Fibroblast of pulmonary artery (primary cell): ENCODE measurements at regions not wholly inside any gene's neighbourhood (a gene's known extent, or its start where the extent isn't known, plus 50 kb on each side); places are given as distances from the start of the nearest gene placed in this dataset.

Experiments used
- DNase-seq: peaks from one replicate; pipeline ENCODE4 v3.0.0-alpha.2; 2010; ENCODE audit warnings: low read depth
- H3K4me3 ChIP-seq: replicated peaks from 2 replicates; pipeline ENCODE4 v1.5.1; 2011; ENCODE audit warnings: low read depth, mild to moderate bottlenecking, control low read depth, low read length, moderate library complexity
- TF ChIP-seq, protein P1 (sequence below): IDR thresholded peaks from 2 replicates; pipeline ENCODE4 v1.5.1; 2011; ENCODE audit warnings: mild to moderate bottlenecking, control low read depth, low read length, inconsistent platforms; ENCODE audit errors: missing control alignments

DNA sequence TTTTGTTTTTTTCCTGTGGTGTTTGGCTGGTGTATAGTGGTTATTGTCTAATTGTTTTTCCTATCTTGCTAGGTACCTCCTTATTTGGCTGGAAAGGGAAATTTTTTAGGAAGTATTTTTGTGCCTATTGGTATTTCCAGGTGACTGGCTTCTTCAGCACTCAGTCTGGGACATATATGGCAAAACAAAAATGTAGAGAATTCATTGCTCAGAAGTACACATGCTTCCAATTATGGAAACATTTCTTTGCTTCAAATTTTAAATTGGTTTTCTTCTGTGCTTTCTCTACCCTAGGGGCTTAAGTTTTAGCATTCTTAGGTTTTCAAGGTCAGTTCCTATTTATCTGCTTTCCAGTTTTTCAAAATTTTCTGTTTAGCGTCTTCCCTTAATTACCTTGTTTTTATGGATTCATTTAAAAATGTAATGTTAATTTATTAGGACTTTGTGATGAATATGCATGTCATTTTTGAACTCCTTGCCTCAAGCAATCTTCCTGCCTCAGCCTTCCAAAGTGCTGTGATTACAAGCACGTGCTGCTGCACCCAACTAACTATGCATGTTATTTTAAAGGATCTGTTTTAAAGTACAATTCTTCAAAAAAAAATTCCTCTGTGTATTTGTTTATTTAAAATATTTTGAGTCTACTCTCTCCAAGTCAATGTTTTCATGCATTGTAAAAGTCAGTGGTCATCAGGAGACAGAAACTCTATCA, 231.9 kb upstream of the DPPA4 start:
- TF ChIP-seq, protein P1, sequence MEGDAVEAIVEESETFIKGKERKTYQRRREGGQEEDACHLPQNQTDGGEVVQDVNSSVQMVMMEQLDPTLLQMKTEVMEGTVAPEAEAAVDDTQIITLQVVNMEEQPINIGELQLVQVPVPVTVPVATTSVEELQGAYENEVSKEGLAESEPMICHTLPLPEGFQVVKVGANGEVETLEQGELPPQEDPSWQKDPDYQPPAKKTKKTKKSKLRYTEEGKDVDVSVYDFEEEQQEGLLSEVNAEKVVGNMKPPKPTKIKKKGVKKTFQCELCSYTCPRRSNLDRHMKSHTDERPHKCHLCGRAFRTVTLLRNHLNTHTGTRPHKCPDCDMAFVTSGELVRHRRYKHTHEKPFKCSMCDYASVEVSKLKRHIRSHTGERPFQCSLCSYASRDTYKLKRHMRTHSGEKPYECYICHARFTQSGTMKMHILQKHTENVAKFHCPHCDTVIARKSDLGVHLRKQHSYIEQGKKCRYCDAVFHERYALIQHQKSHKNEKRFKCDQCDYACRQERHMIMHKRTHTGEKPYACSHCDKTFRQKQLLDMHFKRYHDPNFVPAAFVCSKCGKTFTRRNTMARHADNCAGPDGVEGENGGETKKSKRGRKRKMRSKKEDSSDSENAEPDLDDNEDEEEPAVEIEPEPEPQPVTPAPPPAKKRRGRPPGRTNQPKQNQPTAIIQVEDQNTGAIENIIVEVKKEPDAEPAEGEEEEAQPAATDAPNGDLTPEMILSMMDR = no peak
- no peak overlapping the region for H3K4me3 ChIP-seq
- no peak for DNase-seq

DNA sequence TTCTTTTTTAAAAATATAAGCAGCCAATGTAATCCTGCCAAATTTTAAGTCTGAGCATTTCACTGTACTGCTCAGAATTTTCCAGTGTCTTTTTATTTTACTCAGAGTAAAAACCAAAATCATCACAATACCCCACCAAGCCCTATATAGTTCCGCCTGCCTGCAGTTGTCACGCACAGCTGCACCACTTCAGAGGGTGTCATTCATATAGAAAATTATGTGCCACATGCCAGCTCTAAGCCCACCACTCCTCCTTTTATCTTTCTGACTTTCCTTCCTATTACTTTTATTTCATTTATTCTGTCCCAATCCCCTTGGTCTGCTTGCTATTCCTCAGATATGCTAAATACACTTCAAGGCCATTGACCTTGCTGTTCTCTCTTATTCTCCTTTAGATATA, 233.1 kb upstream of the DPPA4 start:
- TF ChIP-seq, protein P1 = no peak

DNA sequence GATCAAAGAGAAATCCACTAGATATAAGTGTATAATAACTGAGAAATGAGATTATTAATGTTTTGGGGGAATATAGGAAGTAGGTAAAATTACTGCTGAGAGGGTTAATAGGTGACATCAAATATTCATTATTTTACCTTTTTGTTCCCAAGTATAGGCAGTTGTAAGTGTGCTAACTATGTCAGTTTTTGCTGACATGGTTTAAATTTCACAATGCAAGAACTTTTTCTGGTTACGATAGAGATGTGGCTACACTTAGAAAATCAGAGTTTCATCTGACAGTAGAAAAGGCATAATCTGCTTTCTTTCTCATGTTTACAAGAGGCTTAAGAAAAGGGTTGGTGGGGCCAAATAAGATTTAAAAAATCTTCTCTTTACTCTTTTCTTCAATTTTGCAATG, 235.0 kb upstream of the DPPA4 start:
- TF ChIP-seq, protein P1 = no peak
- H3K4me3 ChIP-seq = no peak overlapping the region
- no peak for DNase-seq

More for the DNA sequence above, 233.1 kb upstream of the DPPA4 start:
- no peak for DNase-seq
- no peak overlapping the region for H3K4me3 ChIP-seq

DNA sequence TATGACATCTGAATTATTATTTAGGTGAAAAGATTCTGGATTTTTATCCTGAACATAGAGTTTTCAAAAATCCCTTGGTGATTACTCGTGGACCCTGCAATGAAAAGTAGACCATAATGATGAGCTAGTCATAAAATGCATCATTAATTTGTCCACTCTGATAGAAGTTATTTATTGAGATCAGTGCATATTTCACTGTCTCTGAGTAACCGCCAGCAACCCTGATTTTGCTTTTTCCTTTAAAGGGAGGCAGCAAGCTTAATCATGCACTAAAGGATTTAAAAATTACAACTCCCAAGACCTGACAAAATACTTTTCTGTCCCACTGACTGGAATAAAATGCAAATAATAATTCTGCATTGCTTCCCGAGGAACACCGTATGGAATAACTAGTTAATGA, 259.6 kb upstream of the DPPA4 start:
- TF ChIP-seq, protein P1 = no peak
- DNase-seq = no peak
- H3K4me3 ChIP-seq = no peak overlapping the region

DNA sequence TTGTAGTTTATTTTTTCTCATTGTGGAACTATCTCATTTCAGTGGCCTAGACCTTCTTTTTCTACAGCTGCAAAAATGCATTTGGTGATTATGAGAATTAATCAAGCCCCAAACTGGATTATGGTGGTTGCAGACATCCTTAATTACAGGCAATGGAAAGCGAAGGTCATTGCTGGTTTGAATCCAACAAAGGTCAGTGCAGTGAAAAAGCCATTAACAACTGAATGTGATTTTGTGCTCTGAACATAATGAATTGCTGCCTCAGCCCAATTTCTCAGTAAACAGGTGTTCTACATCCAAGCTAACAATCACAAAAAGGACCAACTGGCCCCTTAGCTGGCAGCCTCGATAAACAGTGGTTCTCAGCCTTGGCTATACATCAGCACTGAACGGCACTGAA, 260.1 kb upstream of the DPPA4 start:
- no peak for DNase-seq
- no peak overlapping the region for H3K4me3 ChIP-seq
- TF ChIP-seq, protein P1 = no peak

DNA sequence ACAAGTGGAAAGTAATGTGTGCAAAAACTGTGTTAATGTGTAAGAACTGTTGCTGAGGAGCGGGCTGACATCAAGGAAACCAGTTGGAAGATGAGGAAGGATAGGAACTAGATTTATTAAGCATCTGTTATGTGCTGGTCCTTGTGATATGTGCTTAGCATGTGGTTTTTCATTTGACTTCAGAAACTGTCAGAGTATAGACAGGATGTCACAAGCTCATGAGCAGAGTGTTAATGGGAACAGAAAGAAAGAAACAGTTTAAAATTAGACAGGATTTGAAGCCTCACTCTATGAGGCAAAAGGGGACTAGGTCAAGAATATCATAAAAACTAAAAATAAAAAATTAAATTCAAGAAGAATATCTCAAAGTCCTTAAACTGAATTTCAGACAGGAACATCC, 270.6 kb upstream of the DPPA4 start:
- TF ChIP-seq, protein P1 = no peak
- no peak for DNase-seq
- H3K4me3 ChIP-seq = no peak overlapping the region

DNA sequence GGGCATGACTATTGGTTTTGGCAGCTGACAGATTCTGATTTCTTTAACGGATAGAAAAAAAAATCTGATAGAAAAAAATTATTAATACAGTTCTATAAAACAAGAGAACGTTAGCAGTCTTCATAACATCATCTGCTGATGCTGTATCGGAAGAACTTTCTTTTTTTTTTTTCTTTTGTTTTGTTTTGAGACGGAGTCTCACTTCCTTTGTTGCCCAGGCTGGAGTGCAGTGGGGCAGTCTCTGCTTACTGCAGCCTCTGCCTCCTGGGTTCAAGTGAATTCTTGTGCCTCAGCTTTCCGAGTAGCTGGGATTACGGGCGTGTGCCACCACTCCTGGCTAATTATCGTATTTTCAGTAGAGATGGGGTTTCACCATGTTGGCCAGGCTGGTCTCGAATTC, 271.2 kb upstream of the DPPA4 start:
- no peak overlapping the region for H3K4me3 ChIP-seq
- DNase-seq = no peak
- TF ChIP-seq, protein P1 = no peak
